ENCODE measurements at regions not wholly inside any gene's neighbourhood (a gene's known extent, or its start where the extent isn't known, plus 50 kb on each side); places are given as distances from the start of the nearest gene placed in this dataset.

DNA sequence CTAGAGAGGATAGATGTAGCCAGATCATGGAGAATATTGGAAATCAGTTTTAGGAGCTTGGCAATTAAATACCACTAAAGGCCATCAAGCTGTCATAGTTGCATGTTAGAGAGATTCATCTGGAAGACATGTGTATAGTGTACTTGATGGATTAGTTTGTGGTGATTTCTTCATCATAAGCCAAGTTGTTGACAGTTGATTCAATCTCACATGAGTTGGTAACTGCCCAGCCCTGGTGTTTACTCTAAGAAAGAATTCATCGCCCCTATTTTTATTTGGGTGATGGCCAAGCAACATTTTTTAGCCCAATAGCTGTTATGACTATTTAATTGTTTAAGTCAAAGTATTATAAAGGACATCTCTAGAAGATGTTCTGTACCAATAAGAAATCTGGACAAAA is 737.6 kb downstream of the PLA2G4A start:
- H3K27me3 Mint-ChIP-seq (ENCODE audit: insufficient read depth, low read depth, poor library complexity), result no peaks in the 10 kb centered on the region
- Histone ChIP-seq H3K4me3 (no peak overlapping the region), H4K20me1 (replicated peaks; ENCODE audit: insufficient read depth) (no peaks in the 10 kb centered on the region), H3K27ac (ENCODE audit: low read depth) (no peak overlapping the region), H3F3A (replicated peaks; ENCODE audit: low read depth) (no peaks in the 10 kb centered on the region), H2AFZ (no peak overlapping the region), H3K27me3 (ENCODE audit: insufficient read depth) (no peaks in the 10 kb centered on the region), H3K36me3 (ENCODE audit: insufficient read depth) (no peaks in the 10 kb centered on the region), H3K79me2 (replicated peaks; ENCODE audit: insufficient read depth) (no peaks in the 10 kb centered on the region), H3K4me2 (no peak overlapping the region), H3K9me2 (ENCODE audit: insufficient read depth) (no peaks in the 10 kb centered on the region), H3K4me1 (ENCODE audit: insufficient read depth) (no peaks in the 10 kb centered on the region)
- H3K4me3 Mint-ChIP-seq, result no peak overlapping the region
- no peaks in the 10 kb centered on the region for H3K9me3 Mint-ChIP-seq
- ATAC-seq (no peak), DNase-seq (ENCODE audit: low spot score) (no peak)
- H3K4me1 Mint-ChIP-seq, result no peaks in the 10 kb centered on the region
- no peak for TF ChIP-seq ZNF114 (CRISPR knock-in tag; IDR thresholded peaks at IDR 0.05)
- TF ChIP-seq, protein P1, sequence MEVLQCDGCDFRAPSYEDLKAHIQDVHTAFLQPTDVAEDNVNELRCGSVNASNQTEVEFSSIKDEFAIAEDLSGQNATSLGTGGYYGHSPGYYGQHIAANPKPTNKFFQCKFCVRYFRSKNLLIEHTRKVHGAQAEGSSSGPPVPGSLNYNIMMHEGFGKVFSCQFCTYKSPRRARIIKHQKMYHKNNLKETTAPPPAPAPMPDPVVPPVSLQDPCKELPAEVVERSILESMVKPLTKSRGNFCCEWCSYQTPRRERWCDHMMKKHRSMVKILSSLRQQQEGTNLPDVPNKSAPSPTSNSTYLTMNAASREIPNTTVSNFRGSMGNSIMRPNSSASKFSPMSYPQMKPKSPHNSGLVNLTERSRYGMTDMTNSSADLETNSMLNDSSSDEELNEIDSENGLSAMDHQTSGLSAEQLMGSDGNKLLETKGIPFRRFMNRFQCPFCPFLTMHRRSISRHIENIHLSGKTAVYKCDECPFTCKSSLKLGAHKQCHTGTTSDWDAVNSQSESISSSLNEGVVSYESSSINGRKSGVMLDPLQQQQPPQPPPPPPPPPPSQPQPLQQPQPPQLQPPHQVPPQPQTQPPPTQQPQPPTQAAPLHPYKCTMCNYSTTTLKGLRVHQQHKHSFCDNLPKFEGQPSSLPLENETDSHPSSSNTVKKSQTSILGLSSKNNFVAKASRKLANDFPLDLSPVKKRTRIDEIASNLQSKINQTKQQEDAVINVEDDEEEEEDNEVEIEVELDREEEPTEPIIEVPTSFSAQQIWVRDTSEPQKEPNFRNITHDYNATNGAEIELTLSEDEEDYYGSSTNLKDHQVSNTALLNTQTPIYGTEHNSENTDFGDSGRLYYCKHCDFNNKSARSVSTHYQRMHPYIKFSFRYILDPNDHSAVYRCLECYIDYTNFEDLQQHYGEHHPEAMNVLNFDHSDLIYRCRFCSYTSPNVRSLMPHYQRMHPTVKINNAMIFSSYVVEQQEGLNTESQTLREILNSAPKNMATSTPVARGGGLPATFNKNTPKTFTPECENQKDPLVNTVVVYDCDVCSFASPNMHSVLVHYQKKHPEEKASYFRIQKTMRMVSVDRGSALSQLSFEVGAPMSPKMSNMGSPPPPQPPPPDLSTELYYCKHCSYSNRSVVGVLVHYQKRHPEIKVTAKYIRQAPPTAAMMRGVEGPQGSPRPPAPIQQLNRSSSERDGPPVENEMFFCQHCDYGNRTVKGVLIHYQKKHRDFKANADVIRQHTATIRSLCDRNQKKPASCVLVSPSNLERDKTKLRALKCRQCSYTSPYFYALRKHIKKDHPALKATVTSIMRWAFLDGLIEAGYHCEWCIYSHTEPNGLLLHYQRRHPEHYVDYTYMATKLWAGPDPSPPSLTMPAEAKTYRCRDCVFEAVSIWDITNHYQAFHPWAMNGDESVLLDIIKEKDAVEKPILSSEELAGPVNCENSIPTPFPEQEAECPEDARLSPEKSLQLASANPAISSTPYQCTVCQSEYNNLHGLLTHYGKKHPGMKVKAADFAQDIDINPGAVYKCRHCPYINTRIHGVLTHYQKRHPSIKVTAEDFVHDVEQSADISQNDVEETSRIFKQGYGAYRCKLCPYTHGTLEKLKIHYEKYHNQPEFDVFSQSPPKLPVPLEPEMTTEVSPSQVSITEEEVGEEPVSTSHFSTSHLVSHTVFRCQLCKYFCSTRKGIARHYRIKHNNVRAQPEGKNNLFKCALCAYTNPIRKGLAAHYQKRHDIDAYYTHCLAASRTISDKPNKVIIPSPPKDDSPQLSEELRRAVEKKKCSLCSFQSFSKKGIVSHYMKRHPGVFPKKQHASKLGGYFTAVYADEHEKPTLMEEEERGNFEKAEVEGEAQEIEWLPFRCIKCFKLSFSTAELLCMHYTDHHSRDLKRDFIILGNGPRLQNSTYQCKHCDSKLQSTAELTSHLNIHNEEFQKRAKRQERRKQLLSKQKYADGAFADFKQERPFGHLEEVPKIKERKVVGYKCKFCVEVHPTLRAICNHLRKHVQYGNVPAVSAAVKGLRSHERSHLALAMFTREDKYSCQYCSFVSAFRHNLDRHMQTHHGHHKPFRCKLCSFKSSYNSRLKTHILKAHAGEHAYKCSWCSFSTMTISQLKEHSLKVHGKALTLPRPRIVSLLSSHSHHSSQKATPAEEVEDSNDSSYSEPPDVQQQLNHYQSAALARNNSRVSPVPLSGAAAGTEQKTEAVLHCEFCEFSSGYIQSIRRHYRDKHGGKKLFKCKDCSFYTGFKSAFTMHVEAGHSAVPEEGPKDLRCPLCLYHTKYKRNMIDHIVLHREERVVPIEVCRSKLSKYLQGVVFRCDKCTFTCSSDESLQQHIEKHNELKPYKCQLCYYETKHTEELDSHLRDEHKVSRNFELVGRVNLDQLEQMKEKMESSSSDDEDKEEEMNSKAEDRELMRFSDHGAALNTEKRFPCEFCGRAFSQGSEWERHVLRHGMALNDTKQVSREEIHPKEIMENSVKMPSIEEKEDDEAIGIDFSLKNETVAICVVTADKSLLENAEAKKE (CRISPR knock-in tag; IDR thresholded peaks at IDR 0.05), result no peak
- no peak for TF ChIP-seq POLR2AphosphoS5 (IDR thresholded peaks at IDR 0.05; ENCODE audit: low read depth)
- TF ChIP-seq REST (IDR thresholded peaks at IDR 0.05; ENCODE audit: unreplicated experiment), result no peak
- H3K27ac Mint-ChIP-seq, result no peak overlapping the region
- no peaks in the 10 kb centered on the region for H3K36me3 Mint-ChIP-seq (ENCODE audit: low read depth)

Data from GM23338 (cell line).